RWPE2 (cell line): ENCODE measurements at regions not wholly inside any gene's neighbourhood (a gene's known extent, or its start where the extent isn't known, plus 50 kb on each side); places are given as distances from the start of the nearest gene placed in this dataset.

Experiments used
- ATAC-seq: fragments of 200-7000 bp; cut with Tn5 transposase; 3 replicates; pipeline ENCODE4 v1.9.1; 2021; ENCODE audit warnings: low read depth
- DNase-seq: peaks from one replicate; pipeline ENCODE4 v3.0.0-alpha.2; 2020; ENCODE audit warnings: low spot score
- H3K27ac ChIP-seq: fragments of 450-650 bp; 2 replicates; pipeline ENCODE4 v1.5.1; 2017; ENCODE audit warnings: mild to moderate bottlenecking; ENCODE audit not compliant: poor library complexity, severe bottlenecking
- H3K27me3 ChIP-seq: fragments of 250-450 bp; sonication (Bioruptor Pico); 2 replicates; pipeline ENCODE4 v1.5.1; 2021; ENCODE audit warnings: mild to moderate bottlenecking, moderate library complexity; ENCODE audit not compliant: insufficient read depth, poor library complexity, severe bottlenecking
- H3K36me3 ChIP-seq: fragments of 250-450 bp; sonication (Bioruptor Pico); 2 replicates; pipeline ENCODE4 v1.5.1; 2020; ENCODE audit warnings: low read depth, mild to moderate bottlenecking, moderate library complexity
- H3K4me1 ChIP-seq: fragments of 250-450 bp; sonication (Bioruptor Pico); 2 replicates; pipeline ENCODE4 v1.5.1; 2021; ENCODE audit warnings: mild to moderate bottlenecking, moderate library complexity; ENCODE audit not compliant: insufficient read depth, poor library complexity, severe bottlenecking
- H3K4me3 ChIP-seq: fragments of 250-450 bp; sonication (Bioruptor Pico); 2 replicates; pipeline ENCODE4 v1.5.1; 2021; ENCODE audit warnings: mild to moderate bottlenecking, moderate library complexity; ENCODE audit not compliant: severe bottlenecking
- H3K9me3 ChIP-seq: fragments of 250-450 bp; sonication (Bioruptor Pico); 2 replicates; pipeline ENCODE4 v1.5.1; 2021; ENCODE audit warnings: mild to moderate bottlenecking, moderate library complexity; ENCODE audit not compliant: severe bottlenecking
- CTCF ChIP-seq: fragments of 450-650 bp; IDR thresholded peaks from one replicate; pipeline ENCODE4 v1.5.1; 2017; ENCODE audit warnings: mild to moderate bottlenecking, moderate library complexity; ENCODE audit not compliant: poor library complexity, severe bottlenecking

GRCh38 chr7:114795475-114795874 is 126.4 kb upstream of the MDFIC start:
- ATAC-seq, result no peak
- Histone ChIP-seq H3K27me3 (no peaks in the 10 kb centered on the region), H3K4me3 (no peak overlapping the region)

DNA sequence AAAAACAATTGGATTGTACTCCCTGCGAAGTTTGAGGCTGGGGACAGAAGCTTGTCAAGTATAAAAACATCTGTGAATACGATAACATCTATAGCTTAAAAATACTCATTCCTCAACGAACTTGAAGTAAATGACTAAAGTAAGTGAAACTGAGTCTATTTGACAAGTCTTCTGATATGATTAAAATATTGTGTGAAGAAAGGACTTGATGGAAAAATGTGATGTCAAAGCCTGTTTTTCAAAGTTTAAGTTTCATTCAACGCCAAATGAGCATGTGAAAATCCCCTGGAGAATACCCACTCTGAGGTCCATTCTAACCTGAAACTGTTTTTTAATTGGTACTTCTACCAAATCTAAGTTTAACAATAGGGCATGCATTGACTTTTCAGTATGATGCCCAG is 122.3 kb upstream of the MDFIC start:
- no peak for ATAC-seq
- no peak for DNase-seq
- Histone ChIP-seq H3K27ac (no peak overlapping the region), H3K27me3 (no peaks in the 10 kb centered on the region), H3K36me3 (no peaks in the 10 kb centered on the region), H3K4me3 (no peak overlapping the region), H3K4me1 (no peaks in the 10 kb centered on the region), H3K9me3 (no peaks in the 10 kb centered on the region)
- TF ChIP-seq CTCF, result no peak

More at GRCh38 chr7:114795475-114795874, 126.4 kb upstream of the MDFIC start:
- H3K27ac ChIP-seq, result no peak overlapping the region
- no peaks in the 10 kb centered on the region for H3K9me3 ChIP-seq
- H3K4me1 ChIP-seq, result peaks cover under 1% of the 10 kb centered on the region
- no peak for DNase-seq
- TF ChIP-seq CTCF, result no peak
- no peaks in the 10 kb centered on the region for H3K36me3 ChIP-seq

DNA sequence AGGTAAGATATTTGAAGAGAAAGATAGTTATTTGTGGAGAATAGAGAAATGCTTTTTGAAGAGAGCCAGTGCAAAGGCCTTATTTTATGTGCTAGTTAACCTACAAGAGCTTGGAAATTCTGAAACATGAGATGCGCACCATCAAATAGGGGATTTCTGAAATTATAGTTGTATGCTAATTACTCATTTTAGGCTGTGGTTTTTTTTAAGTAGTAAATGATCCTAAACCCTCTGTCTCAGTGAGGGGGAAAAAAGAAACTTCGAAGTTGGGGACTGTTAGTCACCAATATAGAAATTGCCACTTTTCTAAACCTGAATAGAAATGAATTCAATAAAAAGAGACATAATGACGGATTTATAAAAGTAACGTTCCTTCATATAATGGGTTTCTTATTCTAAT is 119.3 kb upstream of the MDFIC start:
- Histone ChIP-seq H3K27ac (no peak overlapping the region), H3K4me3 (no peak overlapping the region), H3K4me1 (no peaks in the 10 kb centered on the region), H3K9me3 (no peaks in the 10 kb centered on the region), H3K27me3 (no peaks in the 10 kb centered on the region), H3K36me3 (no peaks in the 10 kb centered on the region)
- ATAC-seq, result no peak
- TF ChIP-seq CTCF, result no peak
- DNase-seq, result no peak

DNA sequence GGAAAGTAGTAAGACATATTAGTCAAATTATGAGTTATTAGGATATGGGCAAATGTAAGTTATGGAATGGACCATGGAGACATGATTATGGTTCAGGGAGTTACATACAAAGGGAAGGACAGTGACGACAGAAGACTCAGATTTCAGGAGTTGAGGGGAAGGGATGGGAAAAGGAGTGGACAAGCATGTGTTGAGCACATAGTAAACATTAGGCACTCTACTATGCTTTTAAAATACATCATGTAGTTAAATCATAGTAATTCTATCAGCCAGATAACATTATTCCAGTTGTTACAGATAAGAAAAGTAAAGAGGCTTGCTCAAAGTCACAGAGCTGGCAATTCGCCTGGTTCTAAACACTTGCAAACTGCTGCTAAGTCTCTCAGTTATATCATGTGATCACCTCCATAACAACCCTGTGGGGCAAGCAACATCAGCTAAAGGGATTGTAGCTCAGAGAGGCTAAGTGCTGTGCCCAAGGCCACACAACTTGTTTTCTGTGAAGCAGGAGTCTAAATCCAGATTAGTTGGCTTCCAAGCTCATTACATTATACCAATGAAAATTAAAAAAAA is 115.2 kb upstream of the MDFIC start:
- ATAC-seq, result no peak

More for the DNA sequence above, 115.2 kb upstream of the MDFIC start:
- Histone ChIP-seq H3K4me1 (no peaks in the 10 kb centered on the region), H3K36me3 (no peaks in the 10 kb centered on the region), H3K9me3 (no peaks in the 10 kb centered on the region), H3K4me3 (no peak overlapping the region), H3K27ac (no peak overlapping the region), H3K27me3 (no peaks in the 10 kb centered on the region)
- TF ChIP-seq CTCF, result no peak
- DNase-seq, result no peak
